Esophagus muscularis mucosa (tissue), 4 donors: ENCODE measurements at regions not wholly inside any gene's neighbourhood (a gene's known extent, or its start where the extent isn't known, plus 50 kb on each side); places are given as distances from the start of the nearest gene placed in this dataset.

ENCODE experiments used
- EP300 ChIP-seq: sonication (generic); formaldehyde crosslinking; IDR thresholded peaks from one replicate; pipeline ENCODE4 v1.6.1; 2017; ENCODE audit warnings: antibody characterized with exemption
- POLR2A ChIP-seq: fragments of 450-650 bp; IDR thresholded peaks from one replicate; pipeline ENCODE4 v1.6.1; 2017; ENCODE audit warnings: antibody characterized with exemption, moderate library complexity, mild to moderate bottlenecking, low read depth
- POLR2AphosphoS5 ChIP-seq, 2 donors: sonication (generic); formaldehyde crosslinking; IDR thresholded peaks; one replicate each; pipeline ENCODE4 v1.6.1; 2017; ENCODE audit warnings: antibody characterized with exemption in 2 of 2
- TF ChIP-seq, protein P1 (sequence below), 3 experiments: fragments of 200-600 bp in 2 of 3; fragments of 450-650 bp in 1 of 3; sonication (generic) in 2 of 3; IDR thresholded peaks; one replicate each; pipeline ENCODE4 v1.5.1; 2017 to 2019; ENCODE audit warnings: antibody characterized with exemption in 3 of 3, mild to moderate bottlenecking in 2 of 3, moderate library complexity in 1 of 3

DNA sequence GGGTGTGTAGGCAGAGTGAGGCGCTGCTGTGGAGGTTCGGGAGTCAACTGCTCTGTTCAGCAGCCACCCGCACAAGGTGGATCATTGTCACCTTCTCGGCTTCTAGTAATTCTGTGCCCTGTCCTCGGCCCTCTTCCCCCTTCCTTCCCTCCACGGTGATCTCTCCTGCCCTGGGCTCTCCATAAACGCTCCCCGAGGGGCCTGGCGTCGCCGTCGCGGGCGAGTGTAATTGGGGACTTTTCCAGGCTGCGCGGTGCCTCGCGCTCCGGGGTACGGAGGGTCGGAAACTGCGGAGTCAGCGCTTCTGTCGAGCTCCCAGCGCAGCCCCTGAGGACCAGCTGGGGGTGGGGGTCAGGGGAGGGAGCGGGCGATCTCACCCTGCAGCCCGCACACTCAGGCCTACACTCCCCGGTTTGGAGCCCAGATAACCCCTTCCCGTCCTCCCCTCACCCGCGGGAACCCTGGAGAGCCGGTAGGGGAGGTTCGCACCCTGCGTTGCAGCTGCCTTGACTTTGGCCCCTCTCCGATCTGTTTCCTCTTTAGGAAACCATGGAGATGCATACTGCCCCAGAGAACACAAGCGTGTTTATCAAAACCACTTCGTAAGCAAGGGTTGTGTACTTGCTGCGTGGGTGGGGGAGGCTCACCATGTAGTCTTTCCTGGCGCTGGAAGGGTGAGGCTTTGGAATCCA lies 188.3 kb upstream of the ZNF618 start:
- TF ChIP-seq, protein P1, sequence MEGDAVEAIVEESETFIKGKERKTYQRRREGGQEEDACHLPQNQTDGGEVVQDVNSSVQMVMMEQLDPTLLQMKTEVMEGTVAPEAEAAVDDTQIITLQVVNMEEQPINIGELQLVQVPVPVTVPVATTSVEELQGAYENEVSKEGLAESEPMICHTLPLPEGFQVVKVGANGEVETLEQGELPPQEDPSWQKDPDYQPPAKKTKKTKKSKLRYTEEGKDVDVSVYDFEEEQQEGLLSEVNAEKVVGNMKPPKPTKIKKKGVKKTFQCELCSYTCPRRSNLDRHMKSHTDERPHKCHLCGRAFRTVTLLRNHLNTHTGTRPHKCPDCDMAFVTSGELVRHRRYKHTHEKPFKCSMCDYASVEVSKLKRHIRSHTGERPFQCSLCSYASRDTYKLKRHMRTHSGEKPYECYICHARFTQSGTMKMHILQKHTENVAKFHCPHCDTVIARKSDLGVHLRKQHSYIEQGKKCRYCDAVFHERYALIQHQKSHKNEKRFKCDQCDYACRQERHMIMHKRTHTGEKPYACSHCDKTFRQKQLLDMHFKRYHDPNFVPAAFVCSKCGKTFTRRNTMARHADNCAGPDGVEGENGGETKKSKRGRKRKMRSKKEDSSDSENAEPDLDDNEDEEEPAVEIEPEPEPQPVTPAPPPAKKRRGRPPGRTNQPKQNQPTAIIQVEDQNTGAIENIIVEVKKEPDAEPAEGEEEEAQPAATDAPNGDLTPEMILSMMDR (IDR thresholded peaks at IDR 0.05), result no peak
- TF ChIP-seq POLR2A (no peak), EP300 (no peak), POLR2AphosphoS5 (IDR thresholded peaks at IDR 0.05) (no peak)
